IPS-20b (cell line): ENCODE measurements at regions not wholly inside any gene's neighbourhood (a gene's known extent, or its start where the extent isn't known, plus 50 kb on each side); places are given as distances from the start of the nearest gene placed in this dataset.

ENCODE experiments used
- H3K27ac ChIP-seq: one replicate; pipeline ENCODE4 v1.5.1; 2013; ENCODE audit warnings: low read length
- H3K27me3 ChIP-seq: 2 replicates; pipeline ENCODE4 v1.6.1; 2013; ENCODE audit warnings: mild to moderate bottlenecking, low read length, inconsistent platforms; ENCODE audit not compliant: insufficient read depth
- H3K36me3 ChIP-seq: 2 replicates; pipeline ENCODE4 v1.6.1; 2013; ENCODE audit warnings: low read depth, mild to moderate bottlenecking, inconsistent platforms, low read length, moderate library complexity; ENCODE audit not compliant: insufficient read depth
- H3K4me1 ChIP-seq: 2 replicates; pipeline ENCODE4 v1.6.1; 2013; ENCODE audit warnings: mild to moderate bottlenecking, control low read depth, inconsistent platforms, low read length, moderate library complexity; ENCODE audit not compliant: insufficient read depth
- H3K4me3 ChIP-seq: 2 replicates; pipeline ENCODE4 v1.5.1; 2013; ENCODE audit warnings: mild to moderate bottlenecking, low read length, inconsistent platforms
- H3K9ac ChIP-seq: 2 replicates; pipeline ENCODE4 v1.6.1; 2013; ENCODE audit warnings: low read depth, mild to moderate bottlenecking, inconsistent platforms, low read length, moderate library complexity
- H3K9me3 ChIP-seq: 2 replicates; pipeline ENCODE4 v1.6.1; 2013; ENCODE audit warnings: mild to moderate bottlenecking, low read depth, low read length, inconsistent platforms; ENCODE audit not compliant: insufficient read depth

- peaks cover 17% of the 10 kb centered on the region for H3K9me3 ChIP-seq
- H3K9ac ChIP-seq: no peak overlapping the region
- no peaks in the 10 kb centered on the region; the same call in 1 of the 2 replicates for H3K4me1 ChIP-seq
Observed at GRCh38 chr11:70510106-70510505, 111.8 kb downstream of the CTTN start.

GRCh38 chr11:70510571-70510970, 112.2 kb downstream of the CTTN start:
- H3K9me3 ChIP-seq: peaks cover 17% of the 10 kb centered on the region
- H3K9ac ChIP-seq: no peak overlapping the region
- no peak overlapping the region for H3K27ac ChIP-seq
- H3K36me3 ChIP-seq: no peaks in the 10 kb centered on the region
- no peak overlapping the region for H3K4me3 ChIP-seq
- H3K27me3 ChIP-seq: no peaks in the 10 kb centered on the region
- H3K4me1 ChIP-seq: no peaks in the 10 kb centered on the region; the same call in 1 of the 2 replicates

More at GRCh38 chr11:70510106-70510505, 111.8 kb downstream of the CTTN start:
- H3K36me3 ChIP-seq: no peaks in the 10 kb centered on the region
- no peaks in the 10 kb centered on the region for H3K27me3 ChIP-seq
- H3K4me3 ChIP-seq: no peak overlapping the region
- no peak overlapping the region for H3K27ac ChIP-seq

GRCh38 chr11:70511345-70511744, 113.0 kb downstream of the CTTN start:
- Histone ChIP-seq H3K9me3 (peaks cover 17% of the 10 kb centered on the region), H3K27ac (no peak overlapping the region), H3K36me3 (no peaks in the 10 kb centered on the region), H3K4me1 (no peaks in the 10 kb centered on the region; the same call in 1 of the 2 replicates), H3K9ac (no peak overlapping the region), H3K4me3 (no peak overlapping the region), H3K27me3 (no peaks in the 10 kb centered on the region)

- Histone ChIP-seq H3K27me3 (no peaks in the 10 kb centered on the region), H3K4me3 (no peak overlapping the region), H3K4me1 (no peaks in the 10 kb centered on the region; the same call in 1 of the 2 replicates), H3K9me3 (peaks cover 17% of the 10 kb centered on the region), H3K36me3 (no peaks in the 10 kb centered on the region), H3K27ac (no peak overlapping the region), H3K9ac (no peak overlapping the region)
Observed at GRCh38 chr11:70512716-70513115, 114.4 kb downstream of the CTTN start.

GRCh38 chr11:70517203-70517602, 118.9 kb downstream of the CTTN start:
- peaks cover 4% of the 10 kb centered on the region; the same call in 1 of the 2 replicates for H3K4me1 ChIP-seq
- no peak overlapping the region for H3K9ac ChIP-seq
- no peak overlapping the region for H3K4me3 ChIP-seq
- no peaks in the 10 kb centered on the region for H3K36me3 ChIP-seq
- peaks cover 14% of the 10 kb centered on the region for H3K9me3 ChIP-seq
- H3K27me3 ChIP-seq: no peaks in the 10 kb centered on the region
- no peak overlapping the region for H3K27ac ChIP-seq

GRCh38 chr11:70517988-70518907, 119.9 kb downstream of the CTTN start:
- H3K9me3 ChIP-seq: peaks cover 4% of the 10 kb centered on the region; the same call in 1 of the 2 replicates
- H3K4me1 ChIP-seq: peaks cover 10% of the 10 kb centered on the region; the same call in 1 of the 2 replicates
- no peak overlapping the region for H3K9ac ChIP-seq
- no peaks in the 10 kb centered on the region for H3K36me3 ChIP-seq
- no peak overlapping the region for H3K27ac ChIP-seq
- no peaks in the 10 kb centered on the region for H3K27me3 ChIP-seq
- no peak overlapping the region for H3K4me3 ChIP-seq

- no peak overlapping the region for H3K27ac ChIP-seq
- H3K36me3 ChIP-seq: no peaks in the 10 kb centered on the region
- no peak overlapping the region for H3K9ac ChIP-seq
- no peaks in the 10 kb centered on the region for H3K9me3 ChIP-seq
- H3K27me3 ChIP-seq: no peaks in the 10 kb centered on the region
- no peak overlapping the region for H3K4me3 ChIP-seq
- peaks cover 15% of the 10 kb centered on the region for H3K4me1 ChIP-seq
Observed at GRCh38 chr11:70519117-70519516, 120.8 kb downstream of the CTTN start.

- Histone ChIP-seq H3K4me1 (peaks cover 28% of the 10 kb centered on the region), H3K4me3 (no peak overlapping the region), H3K9ac (no peak overlapping the region), H3K36me3 (no peaks in the 10 kb centered on the region), H3K27ac (no peak overlapping the region), H3K9me3 (no peaks in the 10 kb centered on the region), H3K27me3 (no peaks in the 10 kb centered on the region)
Observed at GRCh38 chr11:70521475-70522308, 123.4 kb downstream of the CTTN start.

- Histone ChIP-seq H3K4me1 (peaks cover 28% of the 10 kb centered on the region), H3K9ac (no peak overlapping the region), H3K9me3 (no peaks in the 10 kb centered on the region), H3K36me3 (no peaks in the 10 kb centered on the region), H3K27me3 (no peaks in the 10 kb centered on the region), H3K4me3 (no peak overlapping the region), H3K27ac (no peak overlapping the region)
Observed at GRCh38 chr11:70522309-70522592, 123.9 kb downstream of the CTTN start.

- Histone ChIP-seq H3K27me3 (no peaks in the 10 kb centered on the region), H3K9ac (no peak overlapping the region), H3K4me1 (peaks cover 28% of the 10 kb centered on the region), H3K9me3 (no peaks in the 10 kb centered on the region), H3K4me3 (no peak overlapping the region), H3K36me3 (no peaks in the 10 kb centered on the region), H3K27ac (no peak overlapping the region)
Observed at GRCh38 chr11:70522593-70523311, 124.4 kb downstream of the CTTN start.

- H3K4me3 ChIP-seq: no peak overlapping the region
- H3K27ac ChIP-seq: no peak overlapping the region
- no peaks in the 10 kb centered on the region for H3K9me3 ChIP-seq
- no peaks in the 10 kb centered on the region for H3K27me3 ChIP-seq
- H3K9ac ChIP-seq: no peak overlapping the region
- H3K36me3 ChIP-seq: no peaks in the 10 kb centered on the region
- H3K4me1 ChIP-seq: peaks cover 28% of the 10 kb centered on the region
Observed at GRCh38 chr11:70523384-70524095, 125.2 kb downstream of the CTTN start.
